NCI-H1694 treated with DMSO at 0.1 percent for 48 hours (cell line): ENCODE measurements at regions not wholly inside any gene's neighbourhood (a gene's known extent, or its start where the extent isn't known, plus 50 kb on each side); places are given as distances from the start of the nearest gene placed in this dataset.
"Not testable (repeated sequence)": the region's sequence is repeated elsewhere in the genome, so short reads cannot be mapped to it uniquely, and the experiment has no call there.

Experiments
- DNase-seq: peaks from one replicate; lab custom pipeline; 2025; lab: John Stamatoyannopoulos, UW

- DNase-seq, result no peak
Measured at GRCh38 chr12:22810036-22810435, 185.1 kb downstream of the ETNK1 start.

GRCh38 chr12:22812531-22812930 is 187.6 kb downstream of the ETNK1 start:
- no peak for DNase-seq

- no peak for DNase-seq
Measured at GRCh38 chr12:22821985-22822384, 197.0 kb downstream of the ETNK1 start.

DNA sequence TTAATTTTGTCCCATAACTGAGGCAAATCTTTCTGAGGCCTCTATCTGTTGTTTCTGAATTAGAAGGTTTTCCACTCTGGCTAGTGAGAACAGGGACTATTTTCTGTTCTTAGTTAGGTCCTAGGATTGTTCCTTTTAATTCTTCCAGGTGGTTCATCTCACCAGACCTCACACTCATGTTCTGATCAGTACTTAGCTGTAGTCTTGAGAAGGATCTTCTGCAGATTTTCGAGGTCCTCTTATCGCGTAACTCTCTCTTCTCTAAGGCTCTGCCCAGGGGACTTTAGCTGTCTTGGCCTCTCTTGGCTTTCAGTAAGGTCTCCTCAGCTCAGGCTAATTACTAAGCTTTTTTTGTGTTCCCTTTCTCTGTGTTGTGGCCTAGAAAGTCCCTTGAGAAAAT is 201.1 kb downstream of the ETNK1 start:
- DNase-seq, result no peak

- not testable (repeated sequence) for DNase-seq
Measured at GRCh38 chr12:22826446-22826981, 201.5 kb downstream of the ETNK1 start.

DNA sequence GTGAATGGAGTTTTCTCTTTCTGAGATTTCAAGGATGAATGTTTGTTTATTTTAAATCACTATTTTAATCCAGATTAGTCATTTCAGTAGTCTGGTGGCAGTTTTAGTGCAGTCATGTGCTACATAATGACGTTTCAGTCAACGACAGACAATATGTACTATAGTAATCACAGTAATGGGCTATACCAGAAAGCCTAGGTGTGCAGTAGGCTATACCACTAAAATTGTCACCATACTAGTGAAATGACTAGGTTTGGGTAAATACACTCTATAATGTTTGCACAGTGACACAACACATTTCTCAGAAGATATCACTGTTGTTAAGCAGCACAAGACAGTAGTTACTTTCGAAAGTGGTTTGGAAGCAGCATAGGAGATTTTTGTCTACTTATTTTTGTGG is 203.1 kb downstream of the ETNK1 start:
- DNase-seq, result no peak

DNA sequence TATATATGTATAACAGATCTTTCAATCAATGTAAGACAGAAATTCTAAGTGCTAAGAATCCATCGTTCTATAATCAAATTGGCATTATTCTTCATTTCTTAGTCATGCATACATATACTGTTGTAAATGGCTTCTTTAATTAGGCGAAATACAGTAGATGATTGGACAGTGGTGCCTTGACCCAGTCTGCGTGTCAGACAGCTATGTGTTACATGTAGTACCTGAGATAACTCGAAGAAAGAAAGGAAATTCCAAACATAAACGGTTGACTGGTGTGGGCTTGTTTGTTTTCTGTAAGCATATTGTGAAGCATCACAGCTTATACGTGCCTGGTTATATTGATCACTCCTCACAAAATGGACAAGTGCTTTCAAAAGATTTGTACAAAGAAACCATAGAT is 210.5 kb downstream of the ETNK1 start:
- no peak for DNase-seq

DNA sequence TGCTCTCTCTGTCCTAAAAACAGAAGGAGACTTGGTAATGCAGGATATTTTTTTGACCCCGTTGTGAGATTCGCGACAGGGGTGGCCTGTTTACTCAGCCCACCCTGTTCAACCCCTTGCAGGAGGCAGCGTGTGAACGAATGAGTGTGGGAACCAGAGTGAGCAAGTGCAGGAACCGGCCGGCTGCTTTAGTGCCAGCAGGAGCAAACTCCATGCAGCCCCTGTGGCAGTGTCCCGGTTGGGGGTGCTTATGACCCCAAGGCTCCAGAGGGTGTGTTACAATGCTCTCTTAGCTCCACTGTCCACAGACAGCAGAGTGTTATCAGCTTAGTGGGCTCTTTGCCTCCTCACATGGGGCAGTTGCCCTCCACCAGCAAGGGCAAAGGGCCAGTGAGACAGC is 225.2 kb downstream of the ETNK1 start:
- DNase-seq, result no peak

DNA sequence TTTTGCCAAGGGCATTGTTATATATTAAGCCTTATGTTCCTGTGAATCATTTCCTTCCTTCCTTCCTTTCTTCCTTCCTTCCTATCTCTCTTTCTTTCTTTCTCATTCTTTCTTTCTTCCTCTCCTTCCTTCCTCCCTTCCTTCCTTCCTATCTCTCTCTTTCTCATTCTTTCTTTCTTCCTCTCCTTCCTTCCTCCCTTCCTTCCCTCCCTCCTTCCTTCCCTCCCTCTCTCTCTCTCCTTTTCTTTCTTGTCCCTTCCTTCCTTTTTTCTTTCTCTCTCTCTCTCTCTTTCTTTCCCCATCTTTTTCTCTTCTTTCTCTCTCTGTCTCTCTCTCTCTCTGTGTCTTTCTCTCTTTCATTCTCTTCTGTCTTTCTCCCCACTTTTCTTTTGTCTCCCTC is 226.6 kb downstream of the ETNK1 start:
- no peak for DNase-seq

DNA sequence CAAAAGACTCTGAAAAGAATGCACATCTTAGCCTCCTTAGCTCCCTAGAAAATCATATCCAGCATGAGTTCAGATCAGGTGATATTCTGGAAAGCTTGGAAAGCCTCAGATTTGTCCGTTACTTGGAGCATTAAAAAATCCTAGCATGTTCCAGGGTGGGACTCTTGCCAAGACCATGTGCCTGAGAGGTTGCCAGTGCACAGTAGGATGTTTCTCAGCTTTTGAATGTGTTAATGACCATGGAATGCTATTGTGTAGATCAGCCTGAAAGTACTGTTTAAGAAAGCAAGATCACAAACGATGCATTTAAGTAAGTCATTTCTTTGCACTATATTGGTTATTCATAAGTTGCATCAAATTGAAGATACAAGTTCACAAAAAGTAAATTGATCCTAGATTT is 230.5 kb downstream of the ETNK1 start:
- no peak for DNase-seq

- DNase-seq, result peak; percentile 84
Measured at GRCh38 chr12:22856178-22856577, 231.2 kb downstream of the ETNK1 start.

DNA sequence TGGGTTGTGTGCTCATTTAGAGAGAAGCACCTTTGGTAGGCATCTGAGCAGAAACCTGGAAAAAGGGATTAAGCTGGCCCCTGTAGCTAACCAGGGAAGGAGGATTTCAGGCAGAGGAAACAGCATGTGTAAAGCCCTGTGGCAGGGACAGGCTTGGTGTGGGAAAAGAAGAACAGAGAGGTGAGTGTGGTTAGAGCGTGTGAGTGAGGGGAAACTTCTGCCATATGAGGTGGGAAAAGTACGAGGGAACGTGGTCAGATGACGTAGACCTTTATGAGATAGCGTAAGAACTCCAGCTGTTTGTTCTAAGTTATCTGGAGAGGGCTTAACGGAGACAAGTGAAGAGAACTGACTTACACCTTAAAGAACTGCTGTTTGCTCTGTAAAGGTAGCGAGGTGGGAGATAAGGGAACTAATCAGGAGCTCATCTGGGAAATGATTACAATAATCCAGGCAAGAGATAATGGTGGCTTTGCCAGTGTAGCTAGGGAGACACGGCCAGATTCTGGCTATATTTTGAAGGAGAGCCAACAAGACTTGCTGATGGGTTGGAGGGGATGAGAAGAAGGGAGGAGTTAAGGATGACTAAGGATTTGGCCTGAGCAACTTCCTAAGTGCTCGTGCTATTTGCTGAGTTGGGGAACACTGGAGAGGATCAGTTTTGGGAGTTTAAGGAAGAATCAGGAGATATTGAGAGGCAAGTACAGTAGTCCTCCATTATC is 234.0 kb downstream of the ETNK1 start:
- no peak for DNase-seq

GRCh38 chr12:22860926-22861325 is 236.0 kb downstream of the ETNK1 start:
- DNase-seq, result peak; percentile 67

DNA sequence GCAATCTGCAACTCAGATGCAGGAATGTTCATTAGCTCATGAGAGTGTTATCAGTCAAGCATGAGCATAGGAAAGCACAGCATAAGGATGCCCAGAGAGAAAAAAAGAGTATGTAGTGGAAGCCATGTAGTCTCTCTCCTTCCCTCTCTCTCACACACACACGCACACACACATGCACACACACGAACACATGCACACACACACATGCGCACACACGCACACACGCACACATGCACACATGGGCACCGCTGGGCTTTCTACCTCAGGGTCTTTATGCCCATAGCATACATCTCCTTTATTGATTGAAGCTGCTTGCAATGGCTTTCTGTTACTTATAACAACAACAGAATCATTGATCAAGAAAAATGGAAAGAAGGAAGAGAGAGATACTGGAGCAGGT is 240.9 kb downstream of the ETNK1 start:
- no peak for DNase-seq

GRCh38 chr12:22866406-22866805 is 241.4 kb downstream of the ETNK1 start:
- DNase-seq, result no peak

GRCh38 chr12:22874151-22874550 is 249.2 kb downstream of the ETNK1 start:
- DNase-seq, result no peak

- no peak for DNase-seq
Measured at GRCh38 chr12:22876262-22876661, 251.3 kb downstream of the ETNK1 start.

GRCh38 chr12:22879203-22879602 is 254.2 kb downstream of the ETNK1 start:
- DNase-seq, result no peak

- DNase-seq, result no peak
Measured at GRCh38 chr12:22880331-22880730, 255.4 kb downstream of the ETNK1 start.

- DNase-seq, result no peak
Measured at GRCh38 chr12:22880807-22881206, 255.8 kb downstream of the ETNK1 start.

- no peak for DNase-seq
Measured at GRCh38 chr12:22881878-22882385, 257.0 kb downstream of the ETNK1 start.

DNA sequence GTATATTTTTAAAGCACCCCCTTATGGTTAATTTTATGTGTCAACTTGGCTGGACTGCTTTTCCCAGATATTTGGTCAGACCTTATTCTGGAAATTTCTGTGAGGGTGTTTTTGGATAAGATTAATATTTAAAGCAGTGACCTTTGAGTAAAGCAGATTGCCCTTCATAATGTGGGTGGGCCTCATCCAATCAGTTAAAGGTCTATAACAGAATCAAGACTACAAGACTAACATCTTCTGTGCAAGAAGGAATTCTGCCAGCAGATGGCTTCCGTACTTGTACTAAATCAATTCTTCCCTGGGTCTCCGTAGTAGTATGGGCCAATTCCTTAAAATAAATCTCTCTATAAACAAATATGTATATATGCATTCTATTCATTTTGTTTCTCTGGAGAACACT is 257.6 kb downstream of the ETNK1 start:
- DNase-seq, result no peak

- no peak for DNase-seq
Measured at GRCh38 chr12:22893878-22894277, 268.9 kb downstream of the ETNK1 start.

DNA sequence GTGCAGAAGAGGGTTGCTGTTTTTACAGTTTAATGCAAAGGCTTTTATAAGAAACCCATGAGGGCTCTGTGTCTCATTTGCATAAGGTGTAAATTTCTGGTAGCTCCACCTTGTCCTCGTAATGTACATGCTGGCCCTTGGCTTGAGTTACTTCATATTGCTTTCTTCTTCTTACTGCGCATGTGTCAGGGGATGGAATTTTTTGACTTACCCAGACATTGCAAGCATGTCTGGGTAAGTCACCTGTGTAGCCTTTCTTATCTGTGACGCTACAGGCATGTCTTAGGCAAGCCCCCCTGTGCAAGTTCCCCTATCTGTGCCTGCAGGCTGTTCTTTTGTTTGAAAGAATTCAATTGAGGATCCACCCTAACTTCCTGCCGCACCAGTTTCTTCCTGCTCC is 274.2 kb downstream of the ETNK1 start:
- no peak for DNase-seq
